Mesenchymal stem cell (in vitro differentiated cells and primary cell): ENCODE measurements at regions not wholly inside any gene's neighbourhood (a gene's known extent, or its start where the extent isn't known, plus 50 kb on each side); places are given as distances from the start of the nearest gene placed in this dataset.

Experiments
- DNase-seq: peaks from one replicate; pipeline ENCODE4 v3.0.0-alpha.2; 2013
- H2AFZ ChIP-seq: one replicate; pipeline ENCODE4 v1.6.1; 2013; ENCODE audit warnings: low read depth, mild to moderate bottlenecking, control low read depth, inconsistent platforms, low read length, moderate library complexity
- H2AK5ac ChIP-seq: 2 replicates; pipeline ENCODE4 v1.6.1; 2013; ENCODE audit warnings: low read length, moderate library complexity, mild to moderate bottlenecking, inconsistent platforms; ENCODE audit not compliant: severe bottlenecking
- H2BK120ac ChIP-seq: one replicate; pipeline ENCODE4 v1.6.1; 2013; ENCODE audit warnings: low read depth, mild to moderate bottlenecking, inconsistent platforms, low read length, moderate library complexity
- H2BK12ac ChIP-seq, 2 experiments: one replicate each; pipeline ENCODE4 v1.6.1; 2013; ENCODE audit warnings: inconsistent platforms in 2 of 2, low read length in 2 of 2, mild to moderate bottlenecking in 2 of 2, moderate library complexity in 2 of 2, control low read depth in 1 of 2
- H2BK15ac ChIP-seq: one replicate; pipeline ENCODE4 v1.6.1; 2013; ENCODE audit warnings: mild to moderate bottlenecking, low read depth, inconsistent platforms; ENCODE audit not compliant: poor library complexity, severe bottlenecking
- H2BK5ac ChIP-seq: 2 replicates; pipeline ENCODE4 v1.6.1; 2013; ENCODE audit warnings: low read depth, mild to moderate bottlenecking, low read length, control low read depth, inconsistent platforms; ENCODE audit not compliant: poor library complexity, severe bottlenecking
- H3K14ac ChIP-seq, 2 experiments: one replicate each; pipeline ENCODE4 v1.6.1; 2013; ENCODE audit warnings: inconsistent platforms in 2 of 2, low read length in 2 of 2, control low read depth in 1 of 2, mild to moderate bottlenecking in 1 of 2, moderate library complexity in 1 of 2
- H3K18ac ChIP-seq, 2 experiments: one replicate each; pipeline ENCODE4 v1.6.1; 2013; ENCODE audit warnings: inconsistent platforms in 2 of 2, low read length in 2 of 2, control low read depth in 1 of 2, low read depth in 1 of 2, mild to moderate bottlenecking in 1 of 2
- H3K23ac ChIP-seq, 2 experiments: one replicate each; pipeline ENCODE4 v1.6.1; 2013; ENCODE audit warnings: inconsistent platforms in 2 of 2, low read length in 2 of 2, mild to moderate bottlenecking in 2 of 2, moderate library complexity in 2 of 2, control low read depth in 1 of 2
- H3K27ac ChIP-seq: 2 replicates; pipeline ENCODE4 v1.5.1; 2013; ENCODE audit warnings: mild to moderate bottlenecking, moderate library complexity, low read length, control low read depth, inconsistent platforms; ENCODE audit not compliant: poor library complexity, severe bottlenecking
- H3K27me3 ChIP-seq, 2 experiments: 2 replicates each; pipeline versions ENCODE4 v1.6.1 to v1.7.0; 2013; ENCODE audit warnings: low read length in 2 of 2, mild to moderate bottlenecking in 2 of 2, moderate library complexity in 2 of 2, control low read depth in 1 of 2, inconsistent platforms in 1 of 2; ENCODE audit not compliant: control insufficient read depth in 1 of 2, insufficient read depth in 1 of 2
- H3K36me3 ChIP-seq, 2 experiments: 2 replicates each; pipeline versions ENCODE4 v1.6.1 to v1.7.0; 2013; ENCODE audit warnings: low read length in 2 of 2, control low read depth in 1 of 2, inconsistent platforms in 1 of 2, low read depth in 1 of 2, mild to moderate bottlenecking in 1 of 2; ENCODE audit not compliant: insufficient read depth in 2 of 2, control insufficient read depth in 1 of 2
- H3K4ac ChIP-seq, 2 experiments: one replicate each; pipeline ENCODE4 v1.6.1; 2013; ENCODE audit warnings: inconsistent platforms in 2 of 2, low read length in 2 of 2, mild to moderate bottlenecking in 2 of 2, moderate library complexity in 2 of 2, control low read depth in 1 of 2, low read depth in 1 of 2
- H3K4me1 ChIP-seq: 2 replicates; pipeline ENCODE4 v1.6.1; 2013; ENCODE audit warnings: low read depth, low read length, control low read depth; ENCODE audit not compliant: control insufficient read depth, insufficient read depth
- H3K4me2 ChIP-seq: 2 replicates; pipeline ENCODE4 v1.6.1; 2013; ENCODE audit warnings: low read length, mild to moderate bottlenecking, inconsistent platforms; ENCODE audit not compliant: poor library complexity, severe bottlenecking
- H3K4me3 ChIP-seq, 2 experiments: 2 replicates each; pipeline versions ENCODE4 v1.5.1 to v1.7.0; 2013; ENCODE audit warnings: low read length in 2 of 2, mild to moderate bottlenecking in 2 of 2, control low read depth in 1 of 2, low read depth in 1 of 2; ENCODE audit not compliant: insufficient read depth in 1 of 2
- H3K79me1 ChIP-seq: replicated peaks from 2 replicates; pipeline ENCODE4 v1.6.1; 2013; ENCODE audit warnings: mild to moderate bottlenecking, control low read depth, low read length, inconsistent platforms; ENCODE audit not compliant: poor library complexity, severe bottlenecking
- H3K9ac ChIP-seq: 2 replicates; pipeline ENCODE4 v1.7.0; 2013; ENCODE audit warnings: mild to moderate bottlenecking, low read length, moderate library complexity
- H3K9me3 ChIP-seq: 2 replicates; pipeline ENCODE4 v1.7.0; 2013; ENCODE audit warnings: mild to moderate bottlenecking, low read length; ENCODE audit not compliant: control insufficient read depth
- H4K8ac ChIP-seq: one replicate; pipeline ENCODE4 v1.6.1; 2013; ENCODE audit warnings: inconsistent platforms, mild to moderate bottlenecking, low read length, moderate library complexity
- H4K91ac ChIP-seq: one replicate; pipeline ENCODE4 v1.6.1; 2013; ENCODE audit warnings: mild to moderate bottlenecking, low read length, inconsistent platforms
- WGBS: methylation state at CpG from one replicate; pipeline ENCODE4 v1.1.7; 2013; ENCODE audit warnings: mixed read lengths; 5-methylcytosine and 5-hydroxymethylcytosine counted together

GRCh38 chr10:9234191-9234590 lies 1179.7 kb downstream of the GATA3 start:
- DNase-seq: no peak
- H2BK15ac ChIP-seq: no peak overlapping the region
- H4K91ac ChIP-seq: no peak overlapping the region
- no peak overlapping the region for H2BK5ac ChIP-seq
- no peak overlapping the region for H2BK12ac ChIP-seq
- H2BK120ac ChIP-seq: no peak overlapping the region
- H3K4ac ChIP-seq: no peak overlapping the region
- H3K18ac ChIP-seq: no peak overlapping the region
- no peaks in the 10 kb centered on the region for H3K79me1 ChIP-seq
- no peak overlapping the region for H3K4me2 ChIP-seq
- no peaks in the 10 kb centered on the region for H3K9me3 ChIP-seq
- H2AFZ ChIP-seq: no peak overlapping the region
- H3K4me1 ChIP-seq: no peaks in the 10 kb centered on the region
- H3K36me3 ChIP-seq: no peaks in the 10 kb centered on the region
- no peak overlapping the region for H2AK5ac ChIP-seq
- H4K8ac ChIP-seq: no peak overlapping the region
- H3K23ac ChIP-seq: no peak overlapping the region
- H3K14ac ChIP-seq: no peak overlapping the region
- no peak overlapping the region for H3K4me3 ChIP-seq
- no peak overlapping the region for H3K9ac ChIP-seq
- H3K27ac ChIP-seq: no peak overlapping the region
- WGBS: 40% methylated on average over 1 of the region's 1 CpG
- no peaks in the 10 kb centered on the region for H3K27me3 ChIP-seq

- Histone ChIP-seq H3K27ac (no peak overlapping the region), H2BK15ac (no peak overlapping the region), H3K23ac (no peak overlapping the region), H3K9me3 (no peaks in the 10 kb centered on the region), H3K27me3 (no peaks in the 10 kb centered on the region), H3K4me1 (no peaks in the 10 kb centered on the region), H2BK5ac (no peak overlapping the region), H2AFZ (no peak overlapping the region), H3K14ac (no peak overlapping the region), H3K9ac (no peak overlapping the region), H2AK5ac (no peak overlapping the region), H3K4ac (no peak overlapping the region), H3K79me1 (no peaks in the 10 kb centered on the region), H2BK12ac (no peak overlapping the region), H3K18ac (no peak overlapping the region), H4K91ac (no peak overlapping the region), H4K8ac (no peak overlapping the region), H2BK120ac (no peak overlapping the region), H3K36me3 (no peaks in the 10 kb centered on the region), H3K4me3 (no peak overlapping the region), H3K4me2 (no peak overlapping the region)
- 92% methylated on average over 1 of the region's 4 CpGs for WGBS
- DNase-seq: no peak
These were observed 1183.6 kb downstream of the GATA3 start for GRCh38 chr10:9238041-9238440.

GRCh38 chr10:9239298-9239697 lies 1184.8 kb downstream of the GATA3 start:
- Histone ChIP-seq H2AFZ (no peak overlapping the region), H3K4me2 (no peak overlapping the region), H3K4ac (no peak overlapping the region), H3K23ac (no peak overlapping the region), H3K27me3 (no peaks in the 10 kb centered on the region), H2BK15ac (no peak overlapping the region), H2BK5ac (no peak overlapping the region), H3K79me1 (no peaks in the 10 kb centered on the region), H3K27ac (no peak overlapping the region), H3K9ac (no peak overlapping the region), H2BK120ac (no peak overlapping the region), H4K91ac (no peak overlapping the region), H2BK12ac (no peak overlapping the region), H3K9me3 (no peaks in the 10 kb centered on the region), H3K4me3 (no peak overlapping the region), H2AK5ac (no peak overlapping the region), H3K18ac (no peak overlapping the region), H4K8ac (no peak overlapping the region), H3K36me3 (no peaks in the 10 kb centered on the region), H3K4me1 (peaks cover 4% of the 10 kb centered on the region), H3K14ac (no peak overlapping the region)
- whole genome bisulfite sequencing: 97% methylated on average over 6 of the region's 8 CpGs
- DNase-seq: no peak

- no peak overlapping the region for H2BK12ac ChIP-seq
- H3K4me1 ChIP-seq: peaks cover 4% of the 10 kb centered on the region
- no peaks in the 10 kb centered on the region for H3K9me3 ChIP-seq
- H3K79me1 ChIP-seq: no peaks in the 10 kb centered on the region
- no peak overlapping the region for H4K91ac ChIP-seq
- H2BK15ac ChIP-seq: no peak overlapping the region
- H3K4me2 ChIP-seq: no peak overlapping the region
- no peak overlapping the region for H2BK5ac ChIP-seq
- H3K9ac ChIP-seq: no peak overlapping the region
- H3K27me3 ChIP-seq: no peaks in the 10 kb centered on the region
- H2AK5ac ChIP-seq: no peak overlapping the region
- DNase-seq: no peak
- H3K36me3 ChIP-seq: no peaks in the 10 kb centered on the region
- WGBS: 76% methylated on average over 6 of the region's 6 CpGs
- no peak overlapping the region for H3K23ac ChIP-seq
- H2AFZ ChIP-seq: no peak overlapping the region
- no peak overlapping the region for H2BK120ac ChIP-seq
- no peak overlapping the region for H3K18ac ChIP-seq
- H3K27ac ChIP-seq: no peak overlapping the region
- H3K4me3 ChIP-seq: no peak overlapping the region
- no peak overlapping the region for H3K14ac ChIP-seq
- no peak overlapping the region for H4K8ac ChIP-seq
- H3K4ac ChIP-seq: no peak overlapping the region
These were observed 1189.5 kb downstream of the GATA3 start for GRCh38 chr10:9243941-9244411.
